ENCODE measurements at regions not wholly inside any gene's neighbourhood (a gene's known extent, or its start where the extent isn't known, plus 50 kb on each side); places are given as distances from the start of the nearest gene placed in this dataset.

GRCh38 chr10:106255111-106255678 lies 909.3 kb downstream of the SORCS1 start:
- Histone ChIP-seq H3K27ac (ENCODE audit: low read depth, low read length) (no peak overlapping the region), H3K4me3 (ENCODE audit: low read length) (no peak overlapping the region), H3F3A (ENCODE audit: control insufficient read depth, insufficient read depth) (no peaks in the 10 kb centered on the region), H3K4me2 (ENCODE audit: low read length) (no peak overlapping the region), H3K9me3 (ENCODE audit: control insufficient read depth, insufficient read depth, low read length) (no peaks in the 10 kb centered on the region), H3K9me2 (replicated peaks; ENCODE audit: control insufficient read depth, low read length) (no peaks in the 10 kb centered on the region), H3K4me1 (ENCODE audit: control insufficient read depth, low read length) (no peaks in the 10 kb centered on the region), H3K27me3 (ENCODE audit: control insufficient read depth, low read length) (no peaks in the 10 kb centered on the region), H3K79me2 (ENCODE audit: control insufficient read depth, low read length) (no peaks in the 10 kb centered on the region), H4K20me1 (ENCODE audit: control insufficient read depth, insufficient read depth, low read depth, low read length) (no peaks in the 10 kb centered on the region), H3K36me3 (ENCODE audit: control insufficient read depth, low read length) (no peaks in the 10 kb centered on the region)
- TF ChIP-seq EZH2phosphoT487 (IDR thresholded peaks at IDR 0.05; ENCODE audit: borderline replicate concordance, low read length) (no peak), CTCF (IDR thresholded peaks at IDR 0.05; ENCODE audit: low read depth, low read length, poor library complexity, severe bottlenecking) (no peak)

- no peak overlapping the region for H3K27ac ChIP-seq (ENCODE audit: low read depth, low read length)
- no peaks in the 10 kb centered on the region for H4K20me1 ChIP-seq (ENCODE audit: control insufficient read depth, insufficient read depth, low read depth, low read length)
- no peaks in the 10 kb centered on the region for H3K9me2 ChIP-seq (replicated peaks; ENCODE audit: control insufficient read depth, low read length)
- no peaks in the 10 kb centered on the region for H3K4me1 ChIP-seq (ENCODE audit: control insufficient read depth, low read length)
- no peak overlapping the region for H3K4me3 ChIP-seq (ENCODE audit: low read length)
- H3F3A ChIP-seq (ENCODE audit: control insufficient read depth, insufficient read depth), result no peaks in the 10 kb centered on the region
- H3K36me3 ChIP-seq (ENCODE audit: control insufficient read depth, low read length), result no peaks in the 10 kb centered on the region
- H3K27me3 ChIP-seq (ENCODE audit: control insufficient read depth, low read length), result no peaks in the 10 kb centered on the region
- TF ChIP-seq EZH2phosphoT487 (IDR thresholded peaks at IDR 0.05; ENCODE audit: borderline replicate concordance, low read length), result no peak
- TF ChIP-seq CTCF (IDR thresholded peaks at IDR 0.05; ENCODE audit: low read depth, low read length, poor library complexity, severe bottlenecking), result no peak
- H3K4me2 ChIP-seq (ENCODE audit: low read length), result no peak overlapping the region
- no peaks in the 10 kb centered on the region for H3K9me3 ChIP-seq (ENCODE audit: control insufficient read depth, insufficient read depth, low read length)
- no peaks in the 10 kb centered on the region for H3K79me2 ChIP-seq (ENCODE audit: control insufficient read depth, low read length)
These were observed 910.4 kb downstream of the SORCS1 start for GRCh38 chr10:106254071-106254470.

GRCh38 chr10:106252541-106252940 lies 912.0 kb downstream of the SORCS1 start:
- Histone ChIP-seq H3K4me1 (ENCODE audit: control insufficient read depth, low read length) (no peaks in the 10 kb centered on the region), H3K27me3 (ENCODE audit: control insufficient read depth, low read length) (no peaks in the 10 kb centered on the region), H3K9me2 (replicated peaks; ENCODE audit: control insufficient read depth, low read length) (no peaks in the 10 kb centered on the region), H3K4me3 (ENCODE audit: low read length) (no peak overlapping the region), H3K36me3 (ENCODE audit: control insufficient read depth, low read length) (no peaks in the 10 kb centered on the region), H4K20me1 (ENCODE audit: control insufficient read depth, insufficient read depth, low read depth, low read length) (no peaks in the 10 kb centered on the region), H3K79me2 (ENCODE audit: control insufficient read depth, low read length) (no peaks in the 10 kb centered on the region), H3K4me2 (ENCODE audit: low read length) (no peak overlapping the region), H3F3A (ENCODE audit: control insufficient read depth, insufficient read depth) (no peaks in the 10 kb centered on the region), H3K27ac (ENCODE audit: low read depth, low read length) (no peak overlapping the region), H3K9me3 (ENCODE audit: control insufficient read depth, insufficient read depth, low read length) (no peaks in the 10 kb centered on the region)
- TF ChIP-seq CTCF (IDR thresholded peaks at IDR 0.05; ENCODE audit: low read depth, low read length, poor library complexity, severe bottlenecking) (no peak), EZH2phosphoT487 (IDR thresholded peaks at IDR 0.05; ENCODE audit: borderline replicate concordance, low read length) (no peak)
